Activated T-cell treated with anti-CD3 and anti-CD28 coated beads for 48 hours (primary cell): ENCODE measurements at regions not wholly inside any gene's neighbourhood (a gene's known extent, or its start where the extent isn't known, plus 50 kb on each side); places are given as distances from the start of the nearest gene placed in this dataset.
A peak's percentile ranks its signal among the peaks of the same experiment; 100 is the strongest.

Experiments used
- DNase-seq: peaks from one replicate; pipeline ENCODE4 v3.0.0-alpha.2; 2020; ENCODE audit warnings: low read depth

DNA sequence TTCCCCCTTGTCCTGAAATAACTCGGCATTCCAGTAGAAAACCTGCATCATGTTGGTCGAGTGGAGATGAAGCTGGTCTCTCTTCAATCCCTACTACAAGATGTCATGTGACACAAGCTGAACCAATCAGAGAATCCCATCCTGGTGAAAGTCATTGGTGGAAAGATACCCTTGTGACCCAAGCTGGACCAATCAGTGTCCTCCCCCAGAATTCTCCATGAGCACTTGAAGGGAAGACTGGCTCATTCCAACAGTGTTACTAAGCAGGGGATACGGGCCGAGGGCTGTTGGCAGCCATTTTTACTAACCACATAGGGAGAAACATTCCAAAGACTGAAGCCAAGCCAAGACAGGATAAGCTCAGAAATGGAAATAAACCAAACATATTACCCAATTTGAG, 298.3 kb downstream of the ICOS start:
- no peak for DNase-seq

DNA sequence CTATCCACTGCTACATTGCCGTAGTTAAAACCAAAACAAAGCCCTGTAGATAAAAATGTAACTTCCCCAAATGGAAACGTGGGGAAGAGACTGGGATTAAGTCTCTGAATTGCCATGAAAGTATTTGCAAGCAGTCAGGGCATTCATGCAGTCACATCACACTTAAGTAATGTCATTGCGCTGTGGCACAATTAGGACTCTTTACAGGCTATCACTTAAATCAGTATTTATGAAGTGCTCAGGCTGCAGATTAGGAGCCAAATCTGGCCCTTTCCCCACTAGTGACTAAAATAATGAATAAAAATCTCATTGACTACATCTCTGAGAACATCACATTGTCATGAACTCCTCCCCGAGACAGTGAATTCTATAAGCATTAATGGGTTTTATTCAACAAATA, 300.9 kb downstream of the ICOS start:
- DNase-seq, result no peak

DNA sequence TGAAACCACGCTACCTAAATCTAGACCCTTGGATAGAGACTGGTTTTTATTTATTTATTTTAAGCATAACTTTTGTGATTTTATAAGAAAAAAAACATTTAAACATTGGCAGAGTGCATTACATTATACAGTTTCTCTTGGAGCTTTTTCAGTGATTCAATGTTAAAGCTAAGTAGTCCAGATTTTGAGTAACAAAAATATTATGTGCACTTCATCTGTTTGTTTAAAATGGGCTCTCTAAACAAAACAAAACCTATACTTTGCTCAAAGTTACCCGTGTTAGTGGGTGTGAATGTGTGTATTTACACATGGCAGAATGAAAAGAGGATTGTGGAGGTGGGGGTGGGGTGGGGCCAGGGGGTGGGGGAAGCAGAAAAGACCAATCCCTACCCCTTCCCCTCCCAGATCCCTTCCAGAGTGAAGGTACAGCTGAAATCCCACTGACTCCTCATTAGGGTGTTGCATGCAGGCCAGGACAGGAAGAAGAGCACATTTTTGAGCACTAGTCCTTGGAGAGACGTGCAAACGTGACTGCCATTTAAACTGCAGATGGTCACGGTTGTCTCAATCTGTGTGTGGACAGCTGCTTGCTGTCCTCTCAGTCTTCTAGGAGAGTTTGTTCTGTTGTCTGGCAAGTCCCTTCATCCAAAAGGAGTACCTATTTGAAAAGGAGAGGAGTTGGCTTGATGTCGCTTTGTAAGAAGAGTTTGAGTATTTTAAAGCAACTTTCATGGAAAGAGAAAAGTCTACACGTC, 303.0 kb downstream of the ICOS start:
- DNase-seq, result no peak

DNA sequence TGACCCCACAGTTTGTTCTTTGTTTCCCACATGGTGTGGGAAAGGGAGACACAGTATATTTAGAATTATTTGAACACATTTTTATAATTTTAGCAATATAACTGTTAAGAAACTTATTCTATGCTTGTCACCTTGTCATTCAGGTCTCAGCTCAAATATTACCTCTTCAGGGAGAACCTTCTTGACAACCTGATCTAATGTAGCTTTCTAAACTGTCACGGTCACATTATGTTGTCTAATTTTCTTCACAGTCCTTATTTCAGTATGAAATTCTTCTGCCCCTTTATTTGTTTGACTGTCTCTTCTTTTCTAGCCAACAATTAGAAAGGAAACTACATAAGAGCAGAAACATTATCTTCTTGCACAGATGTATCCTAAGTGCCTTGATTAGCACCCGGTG, 304.3 kb upstream of the PARD3B start:
- DNase-seq, result no peak

DNA sequence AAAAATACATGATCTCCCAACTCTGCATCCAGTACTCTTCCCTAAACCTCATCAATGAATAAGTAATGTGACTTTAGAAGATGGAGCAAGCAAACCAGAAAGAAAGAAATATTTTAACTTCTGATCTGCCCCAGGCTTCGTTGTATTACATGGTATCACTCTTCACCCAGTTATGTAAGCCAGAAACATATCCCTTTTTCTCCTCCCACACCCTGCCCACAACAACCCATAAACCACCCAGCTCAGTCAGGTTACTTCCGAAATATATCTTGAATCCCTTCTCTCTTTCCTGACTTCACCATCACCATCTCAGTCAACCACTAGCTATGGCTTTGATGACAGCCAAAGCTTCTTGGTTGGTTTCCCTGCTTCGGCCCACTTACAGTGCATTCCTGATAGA, 295.8 kb upstream of the PARD3B start:
- no peak for DNase-seq

DNA sequence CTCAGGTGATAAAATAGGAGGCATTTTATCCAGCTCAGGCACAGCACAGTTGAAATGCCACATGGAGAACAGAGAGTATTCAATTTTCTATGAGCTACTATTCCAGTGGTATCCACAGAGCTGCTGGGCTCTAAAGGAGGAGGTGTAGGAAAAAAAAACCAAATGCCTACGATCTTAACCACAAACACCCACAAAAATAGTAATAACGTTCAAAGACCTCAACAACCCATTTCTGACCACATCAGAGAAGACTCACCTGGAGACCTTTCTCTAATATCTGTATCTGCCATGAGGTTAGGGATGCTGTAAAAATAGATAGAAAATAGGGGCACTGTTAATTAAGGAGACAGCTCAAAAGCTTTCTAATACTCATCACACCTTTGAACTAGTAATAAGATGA, 294.6 kb upstream of the PARD3B start:
- DNase-seq, result no peak

DNA sequence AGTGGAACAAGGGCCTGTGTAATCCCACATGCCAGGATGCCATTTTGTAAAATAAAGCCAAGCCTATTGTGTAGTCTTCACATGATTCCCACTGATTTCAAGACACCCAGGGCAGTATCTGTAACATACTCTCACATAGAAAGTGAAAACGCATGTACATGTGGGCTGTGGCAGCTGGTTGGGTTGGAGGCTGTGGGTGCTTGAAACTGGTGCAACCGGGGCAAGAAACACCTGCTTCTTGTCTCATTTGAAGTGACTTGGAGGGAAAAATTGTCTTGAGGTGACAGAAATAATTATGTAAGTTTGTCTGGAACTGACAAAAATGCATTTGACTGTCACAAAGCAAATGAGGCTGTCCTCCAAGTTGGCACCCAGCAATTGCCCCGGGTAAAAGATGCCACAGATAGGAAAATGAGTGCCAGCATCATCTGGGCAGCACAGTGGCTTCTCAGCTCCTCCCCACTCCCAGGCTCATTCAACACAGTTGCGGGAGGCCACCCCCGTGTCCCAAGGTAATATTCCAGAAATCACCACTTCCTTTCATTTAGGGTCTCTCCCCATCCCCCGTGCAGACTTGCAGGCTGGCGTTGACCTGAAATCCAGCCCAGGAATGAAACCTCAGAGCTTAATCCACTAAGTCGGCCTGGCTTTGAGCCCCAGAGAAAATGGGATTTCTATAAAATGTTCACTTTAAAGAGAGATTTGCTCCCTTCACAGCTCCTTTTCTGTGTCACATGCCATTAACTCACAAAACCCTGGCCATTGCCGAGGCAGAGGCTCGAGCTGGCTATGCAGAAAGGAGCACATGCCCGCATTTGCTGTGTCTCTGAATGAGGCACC, 293.9 kb upstream of the PARD3B start:
- no peak for DNase-seq

DNA sequence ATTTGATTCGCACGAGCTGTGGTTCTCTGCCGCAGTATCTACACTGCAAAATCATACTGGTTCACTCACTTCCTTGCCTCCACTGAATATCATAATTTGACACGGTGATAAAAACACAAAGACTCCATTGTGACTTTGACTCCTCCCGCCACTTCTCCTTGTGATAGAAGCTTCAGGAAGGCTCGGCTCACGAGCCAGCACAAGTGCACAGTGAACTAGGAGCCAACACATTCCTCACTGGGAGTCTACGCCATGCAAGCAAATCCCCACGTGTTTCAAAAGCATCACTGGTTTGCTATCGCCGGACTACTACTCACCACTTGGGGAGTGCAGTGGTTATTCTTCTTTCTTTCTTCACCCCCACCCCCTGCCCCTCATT, 293.3 kb upstream of the PARD3B start:
- no peak for DNase-seq

DNA sequence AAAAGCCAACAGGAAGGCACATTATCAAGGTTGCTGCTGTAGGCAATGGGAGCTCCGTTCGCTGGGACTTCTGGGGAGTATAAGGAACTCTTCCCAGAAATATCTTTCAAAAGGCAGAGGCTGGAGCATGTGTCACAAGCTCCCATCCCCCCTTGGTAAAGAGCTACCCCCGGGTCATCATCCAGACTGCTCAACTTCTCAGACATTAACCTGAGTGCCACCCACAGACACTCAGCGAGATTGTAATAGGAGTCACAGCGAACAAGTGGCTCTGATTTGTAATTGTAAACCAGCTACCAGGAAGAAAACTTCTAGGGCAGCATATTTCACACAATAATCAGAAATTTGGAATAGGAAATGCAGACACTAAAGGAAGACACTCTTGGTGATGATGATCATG, 290.2 kb upstream of the PARD3B start:
- no peak for DNase-seq

DNA sequence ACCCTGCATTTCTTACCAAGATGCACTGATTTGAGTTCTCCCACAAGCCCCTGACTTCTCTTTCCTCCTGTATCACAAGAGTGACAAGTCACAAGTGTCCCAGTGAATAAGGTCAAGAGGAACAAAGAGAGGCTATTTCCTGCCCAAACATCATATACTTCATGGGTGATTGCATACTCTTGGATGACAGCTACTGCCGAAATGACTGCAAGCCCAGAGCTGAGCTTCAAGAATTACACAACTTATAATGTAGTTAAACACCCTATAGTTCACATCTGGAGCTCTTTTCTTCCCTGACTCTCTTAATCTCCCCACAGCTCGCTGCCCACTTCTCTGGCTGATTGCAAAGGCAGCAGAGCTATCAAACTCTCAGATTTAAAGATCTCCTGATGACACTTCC, 289.7 kb upstream of the PARD3B start:
- no peak for DNase-seq

DNA sequence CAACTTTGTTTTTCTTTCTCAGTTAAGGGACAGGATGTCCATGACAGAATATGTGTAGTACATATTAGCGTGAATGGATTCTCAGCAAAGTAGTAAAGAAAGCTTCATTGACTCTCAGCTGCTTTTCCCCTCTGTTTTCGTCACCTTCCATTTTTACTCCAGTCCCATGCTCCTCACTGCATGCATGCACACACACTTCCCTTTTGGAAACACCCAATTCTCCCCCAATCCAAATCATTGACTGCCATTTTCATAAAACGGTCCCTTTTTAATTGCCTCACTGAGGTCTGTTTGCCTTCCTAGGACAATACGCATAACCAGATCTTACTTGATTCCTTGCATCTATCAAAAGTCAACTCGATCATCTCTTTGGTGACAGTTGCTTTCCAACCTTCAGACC, 287.5 kb upstream of the PARD3B start:
- DNase-seq, result no peak

DNA sequence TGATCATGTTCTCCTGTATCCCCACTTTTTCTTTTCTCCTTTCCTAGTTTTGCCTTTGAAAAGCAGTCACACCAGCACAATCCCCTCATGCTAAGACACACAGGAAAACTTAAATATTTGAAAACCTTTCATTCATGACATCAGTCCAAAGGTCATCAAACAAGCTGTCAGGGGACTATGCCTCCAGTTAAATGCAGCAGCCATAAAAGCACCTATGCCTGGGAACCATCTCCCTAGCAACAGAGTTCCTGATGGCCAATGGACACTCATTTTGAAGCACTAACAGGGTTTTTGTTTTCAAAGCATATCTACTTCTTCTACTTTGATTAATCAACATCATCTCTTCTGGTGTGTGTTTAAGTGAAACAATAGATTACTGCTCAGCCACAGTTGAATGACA, 286.4 kb upstream of the PARD3B start:
- DNase-seq, result no peak

DNA sequence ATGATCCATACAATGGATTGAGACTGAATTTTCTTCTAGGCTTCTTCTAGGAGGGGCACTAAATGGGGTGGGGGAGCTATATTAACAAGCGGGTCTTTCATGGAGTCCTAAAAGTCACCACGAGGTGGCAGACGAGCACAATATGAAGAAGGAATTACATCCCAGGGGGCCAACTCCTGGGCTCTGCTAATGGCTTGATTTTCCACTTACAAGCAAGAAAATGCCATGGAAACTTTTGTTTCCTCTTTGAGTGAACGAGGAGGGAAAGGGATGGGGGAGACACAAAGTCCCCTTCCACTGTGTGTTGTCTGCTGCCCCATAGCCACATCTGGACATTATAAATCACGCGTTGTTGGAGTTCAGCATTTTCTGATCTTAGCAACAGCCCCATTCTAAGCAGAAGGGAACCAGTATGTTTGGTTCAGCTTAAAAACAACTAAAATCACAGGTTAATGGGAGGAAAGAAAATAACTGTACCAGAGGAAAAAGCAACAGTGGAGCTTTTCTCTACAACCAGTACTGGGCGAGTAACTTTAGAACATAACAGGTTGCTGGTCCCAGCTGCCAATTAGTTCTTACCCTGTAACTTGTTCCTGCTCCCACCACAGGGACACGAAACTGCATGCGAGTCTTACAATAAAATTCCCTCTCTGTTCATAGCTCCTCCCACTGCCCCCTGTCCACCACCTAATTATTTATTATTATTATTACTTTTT, 285.0 kb upstream of the PARD3B start:
- peak; percentile 17 for DNase-seq

DNA sequence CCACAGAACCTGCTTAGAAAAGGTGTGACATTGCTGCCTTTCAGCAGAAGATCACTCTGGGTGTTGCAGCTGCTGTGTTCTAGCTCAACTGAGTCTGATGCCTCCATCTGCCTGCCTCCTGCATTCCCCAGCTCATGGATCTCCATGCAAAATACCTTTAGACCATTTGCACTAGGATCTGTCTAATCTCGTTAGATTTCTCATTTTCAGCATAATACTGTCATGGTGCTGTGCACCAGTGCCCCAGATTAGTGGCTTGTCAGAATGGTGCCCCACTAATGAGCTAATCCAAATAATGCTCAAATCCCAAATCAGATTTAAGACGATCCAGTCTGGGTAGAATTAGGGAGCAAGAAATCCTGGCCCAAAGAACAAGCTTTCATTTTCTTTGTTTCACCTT, 284.4 kb upstream of the PARD3B start:
- DNase-seq, result no peak

DNA sequence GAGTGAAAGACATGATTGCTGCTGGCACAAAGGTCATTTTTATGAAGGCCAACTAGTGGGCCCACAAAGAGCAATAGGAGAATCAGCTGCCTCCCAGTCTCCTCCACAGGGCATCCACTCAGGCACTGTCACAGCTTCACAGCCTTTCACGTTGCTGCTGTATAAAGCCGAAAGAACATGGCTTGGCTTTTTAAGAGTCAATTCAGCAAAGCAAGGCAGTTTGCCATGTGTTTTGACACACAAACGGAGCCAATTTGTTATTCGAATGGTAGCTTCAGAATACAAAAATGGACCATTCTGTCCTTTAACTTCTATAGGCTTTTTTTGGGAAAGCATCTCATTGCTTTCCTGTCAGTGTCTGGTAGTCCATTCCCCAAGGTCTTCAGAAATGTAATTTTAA, 283.4 kb upstream of the PARD3B start:
- no peak for DNase-seq

DNA sequence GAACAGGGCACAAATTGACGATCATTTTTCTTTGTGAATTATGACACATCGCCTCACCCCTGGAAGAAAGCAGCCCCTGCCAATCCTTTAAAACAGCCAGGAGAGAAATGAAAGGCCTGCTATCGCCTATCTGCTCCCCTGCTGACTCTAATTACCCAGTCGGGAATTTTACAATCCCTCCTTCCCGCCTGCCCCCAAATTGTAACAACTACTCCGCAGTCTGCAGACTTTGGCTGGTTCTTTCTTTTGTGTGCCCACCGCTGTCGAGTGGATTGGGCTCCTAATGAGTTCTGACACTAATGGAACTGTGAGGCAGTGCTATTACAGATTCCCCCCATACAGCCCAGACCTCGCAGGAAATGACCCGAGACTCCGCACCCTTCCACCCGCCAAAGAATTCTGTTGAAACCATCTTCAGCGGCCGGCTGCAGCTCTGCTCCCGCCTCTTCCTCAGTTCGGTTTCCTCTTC, 281.2 kb upstream of the PARD3B start:
- DNase-seq, result no peak

DNA sequence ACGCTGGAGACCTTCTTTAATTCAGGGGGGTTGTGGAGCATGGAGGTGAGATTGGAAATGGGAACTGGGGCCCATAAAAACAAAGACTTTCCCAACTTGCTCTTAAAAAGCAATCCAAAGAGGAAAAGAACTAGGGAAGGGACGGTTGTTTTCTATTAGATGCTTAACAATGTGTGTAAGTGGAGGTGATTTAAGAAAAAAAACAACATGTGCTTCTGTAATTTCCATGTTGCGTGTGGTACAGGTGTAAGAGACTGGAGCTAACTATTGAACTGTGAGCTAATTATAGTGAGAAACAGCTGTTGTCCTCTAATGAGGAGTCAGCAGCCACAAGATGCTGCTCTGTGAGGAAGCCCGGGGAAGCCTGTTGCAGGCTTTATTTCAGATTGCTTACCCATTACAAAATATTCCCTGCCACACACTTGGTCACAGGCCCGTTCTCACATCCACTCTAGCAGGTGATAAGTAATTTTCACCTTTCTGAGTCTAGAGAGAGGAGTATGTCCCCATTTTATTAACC, 280.6 kb upstream of the PARD3B start:
- DNase-seq, result no peak

DNA sequence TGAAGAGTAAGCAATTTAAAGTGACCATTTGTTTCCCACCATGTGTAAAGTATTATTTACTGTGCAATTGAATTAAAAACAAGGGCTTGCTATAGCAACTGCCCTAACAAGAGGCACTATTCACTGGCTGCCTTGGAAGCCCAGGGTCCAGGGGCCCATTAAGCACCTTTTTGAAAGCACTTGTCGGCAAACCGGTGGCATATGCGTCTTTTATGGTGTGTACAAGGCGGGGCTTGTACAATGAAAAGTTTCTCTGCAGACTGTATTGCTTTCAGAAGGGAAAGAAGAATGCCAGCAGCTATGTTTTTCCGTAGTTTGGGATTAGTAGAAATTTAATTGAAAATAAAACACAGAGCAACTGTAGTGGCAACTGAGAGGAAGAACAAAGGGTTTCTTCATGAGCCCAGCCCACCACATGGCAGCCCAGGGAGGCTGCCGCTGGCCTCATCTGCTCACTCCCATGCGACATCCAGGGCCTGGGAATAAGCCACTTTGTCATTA, 279.5 kb upstream of the PARD3B start:
- no peak for DNase-seq

DNA sequence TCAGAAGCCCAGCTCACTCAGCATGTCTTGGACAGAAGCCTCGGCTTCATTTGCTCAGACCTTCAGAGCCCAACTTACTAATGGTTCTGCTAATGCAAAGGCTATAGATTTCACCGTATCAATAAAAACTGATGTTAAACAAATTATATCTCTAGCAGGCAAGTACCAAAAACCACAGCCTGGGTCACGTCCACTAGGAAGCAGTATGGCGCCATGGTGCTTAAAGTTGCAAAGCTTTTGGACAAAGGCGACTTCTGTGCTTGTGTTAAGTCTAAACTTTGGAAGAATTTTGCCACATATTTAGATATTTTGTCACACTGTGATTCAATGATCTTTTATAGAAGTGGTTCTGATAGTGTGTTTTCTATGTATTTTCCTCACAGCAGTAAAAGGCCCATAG, 276.8 kb upstream of the PARD3B start:
- DNase-seq, result no peak

DNA sequence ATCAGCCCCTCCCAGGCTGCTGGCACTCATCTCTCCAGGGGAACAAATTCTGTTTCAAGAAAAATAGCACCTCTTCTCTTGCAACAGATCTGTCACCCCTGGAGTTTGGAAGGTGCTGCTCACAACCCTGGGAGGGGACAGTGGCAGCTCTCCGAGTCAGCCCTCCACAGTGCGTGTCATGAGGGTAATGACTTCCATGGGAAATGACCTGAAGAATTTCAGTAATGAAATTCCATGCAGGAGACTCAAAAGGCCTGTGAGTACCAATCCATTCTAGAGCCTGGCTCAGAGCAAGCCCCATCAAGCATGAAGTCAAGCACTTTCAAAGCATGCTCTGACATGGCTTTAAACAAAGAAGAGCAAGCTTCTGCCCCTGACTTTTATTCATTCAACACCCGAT, 276.3 kb upstream of the PARD3B start:
- DNase-seq, result no peak

DNA sequence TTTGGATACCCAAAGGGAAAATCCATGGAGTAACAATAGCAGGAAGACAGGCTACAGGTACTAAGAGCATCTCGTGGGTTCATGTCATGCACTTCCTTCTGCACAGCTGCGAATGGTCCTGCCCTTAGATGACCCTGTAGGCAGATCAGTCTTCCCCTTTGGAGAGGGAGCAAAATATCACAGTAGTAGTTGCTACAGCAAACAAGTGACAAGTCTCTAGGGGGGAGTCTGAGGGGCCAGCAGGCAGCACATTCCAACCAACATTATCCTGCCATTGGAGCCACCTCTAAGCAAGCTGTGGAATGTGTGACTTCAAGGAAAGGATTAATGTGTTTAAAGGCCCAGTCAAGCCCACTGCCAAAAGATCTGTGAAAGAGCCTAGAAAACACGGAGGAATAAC, 273.2 kb upstream of the PARD3B start:
- DNase-seq, result no peak

DNA sequence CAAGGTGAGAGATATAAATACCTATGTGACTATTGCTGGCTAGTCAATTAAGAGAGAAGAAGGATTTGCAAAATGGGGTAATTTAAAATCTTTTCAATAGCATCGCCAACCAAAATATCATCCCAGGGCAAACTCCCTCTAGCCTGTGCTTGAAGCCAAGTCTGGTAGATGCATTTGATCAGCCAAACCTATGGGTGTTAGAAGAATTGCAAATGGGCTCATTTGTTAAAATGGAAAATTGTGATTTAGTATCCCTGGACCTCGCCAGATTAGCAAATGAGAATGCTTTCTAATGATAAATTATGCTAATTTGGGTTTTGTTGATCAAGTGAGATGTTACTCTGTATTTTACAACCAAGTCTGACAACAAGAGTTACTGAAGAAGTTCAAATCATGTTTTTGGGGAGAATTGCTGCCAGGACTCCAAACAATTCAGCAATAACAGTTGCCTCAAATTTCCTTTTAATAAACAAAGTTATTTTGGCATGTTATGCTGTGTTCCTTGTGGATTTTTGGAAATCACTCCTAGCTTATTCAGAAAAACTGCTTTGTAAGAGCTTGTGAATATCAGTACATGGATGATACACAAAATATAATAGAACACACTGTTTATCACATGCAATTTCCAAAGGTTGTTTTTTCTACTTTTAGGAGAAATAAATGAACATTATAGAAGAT, 272.5 kb upstream of the PARD3B start:
- no peak for DNase-seq
